ENCODE measurements at regions not wholly inside any gene's neighbourhood (a gene's known extent, or its start where the extent isn't known, plus 50 kb on each side); places are given as distances from the start of the nearest gene placed in this dataset.

DNA sequence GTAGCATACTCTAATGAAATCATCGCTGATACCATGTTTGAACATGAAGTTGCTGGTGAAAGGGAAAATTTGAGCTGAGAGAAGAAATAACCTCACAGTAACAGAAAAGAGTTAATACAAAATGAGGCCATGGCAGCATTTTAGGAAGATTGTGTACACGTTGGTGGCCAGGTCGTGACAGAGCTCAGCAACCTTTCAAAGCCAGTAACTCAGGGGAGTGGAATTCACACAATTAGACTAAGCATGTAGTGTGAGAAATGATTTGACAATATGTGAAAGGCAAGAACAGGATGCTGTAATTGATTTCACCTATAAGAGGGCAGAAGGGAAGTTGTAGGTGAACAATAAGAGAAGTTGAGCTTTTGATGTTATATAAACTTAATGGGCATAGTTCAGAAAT lies 246.3 kb downstream of the OGFRL1 start:
- TF ChIP-seq, protein P1, sequence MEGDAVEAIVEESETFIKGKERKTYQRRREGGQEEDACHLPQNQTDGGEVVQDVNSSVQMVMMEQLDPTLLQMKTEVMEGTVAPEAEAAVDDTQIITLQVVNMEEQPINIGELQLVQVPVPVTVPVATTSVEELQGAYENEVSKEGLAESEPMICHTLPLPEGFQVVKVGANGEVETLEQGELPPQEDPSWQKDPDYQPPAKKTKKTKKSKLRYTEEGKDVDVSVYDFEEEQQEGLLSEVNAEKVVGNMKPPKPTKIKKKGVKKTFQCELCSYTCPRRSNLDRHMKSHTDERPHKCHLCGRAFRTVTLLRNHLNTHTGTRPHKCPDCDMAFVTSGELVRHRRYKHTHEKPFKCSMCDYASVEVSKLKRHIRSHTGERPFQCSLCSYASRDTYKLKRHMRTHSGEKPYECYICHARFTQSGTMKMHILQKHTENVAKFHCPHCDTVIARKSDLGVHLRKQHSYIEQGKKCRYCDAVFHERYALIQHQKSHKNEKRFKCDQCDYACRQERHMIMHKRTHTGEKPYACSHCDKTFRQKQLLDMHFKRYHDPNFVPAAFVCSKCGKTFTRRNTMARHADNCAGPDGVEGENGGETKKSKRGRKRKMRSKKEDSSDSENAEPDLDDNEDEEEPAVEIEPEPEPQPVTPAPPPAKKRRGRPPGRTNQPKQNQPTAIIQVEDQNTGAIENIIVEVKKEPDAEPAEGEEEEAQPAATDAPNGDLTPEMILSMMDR (IDR thresholded peaks at IDR 0.05; ENCODE audit: low read depth, low read length), result no peak
- no peak for TF ChIP-seq EZH2phosphoT487 (IDR thresholded peaks at IDR 0.05; ENCODE audit: low read depth)
